GM21367 (cell line): ENCODE measurements at regions not wholly inside any gene's neighbourhood (a gene's known extent, or its start where the extent isn't known, plus 50 kb on each side); places are given as distances from the start of the nearest gene placed in this dataset.

Source experiments
- ATAC-seq: cut with Tn5 transposase; IDR thresholded peaks from one replicate; pipeline ENCODE4 v1.9.1; 2021; ENCODE audit not compliant: unreplicated experiment

DNA sequence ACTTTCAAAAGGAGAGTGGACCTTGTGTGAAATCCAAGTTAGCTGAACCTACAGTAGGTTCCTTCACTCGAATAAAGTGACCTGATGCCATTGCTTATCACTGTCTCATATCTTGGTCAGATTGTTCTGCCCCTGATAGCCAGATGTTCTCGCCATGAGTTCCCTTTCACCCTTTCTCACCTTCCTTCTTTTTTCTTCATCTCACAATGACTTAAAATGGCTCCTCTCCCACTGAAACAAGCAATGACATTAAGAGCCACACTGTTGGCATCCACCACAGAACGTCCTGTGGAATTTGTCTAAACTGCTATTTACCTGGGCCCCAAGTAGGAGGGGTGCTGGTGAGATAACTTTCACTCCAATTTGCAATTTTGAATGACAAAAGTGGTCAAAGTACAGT is 227.6 kb upstream of the PPP1R2C start:
- ATAC-seq, result no peak

DNA sequence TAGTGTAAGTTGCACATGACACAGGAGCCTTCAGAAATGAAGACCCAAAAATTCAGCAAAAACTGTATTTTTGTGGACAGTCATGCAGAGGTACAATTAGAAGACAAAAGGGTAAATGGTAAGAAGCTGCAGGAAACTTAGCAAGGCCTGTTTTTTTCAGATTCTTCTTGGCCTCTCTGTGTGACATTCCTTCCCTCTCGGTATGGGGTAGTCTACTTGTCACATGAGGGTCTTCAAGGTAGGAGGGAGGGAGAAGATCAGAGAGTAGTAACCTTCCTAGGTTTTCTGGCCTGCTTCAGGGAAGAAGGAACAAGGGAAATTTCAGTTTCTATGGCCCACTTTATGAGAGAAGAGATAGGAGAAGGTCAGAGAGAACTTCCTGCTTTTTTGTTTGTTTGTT is 230.4 kb upstream of the PPP1R2C start:
- no peak for ATAC-seq

DNA sequence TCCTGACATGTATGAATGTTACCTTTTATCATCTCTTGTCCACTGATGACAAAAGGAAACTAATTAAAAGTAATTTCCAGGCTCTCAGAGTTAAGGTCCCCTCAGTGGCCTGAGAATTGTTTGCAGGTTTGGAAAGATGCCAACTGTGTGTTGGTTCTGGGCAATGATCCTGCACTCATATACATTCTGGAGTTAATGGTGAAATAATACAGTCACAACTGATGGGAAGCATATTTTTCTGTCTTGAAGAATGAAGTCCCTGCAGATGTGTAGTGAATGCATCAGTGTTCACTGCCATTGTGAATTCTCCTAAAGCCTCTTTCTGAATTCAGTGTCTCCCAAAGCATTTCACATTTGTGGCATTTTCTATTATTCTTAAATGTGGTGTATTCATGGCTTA is 238.1 kb upstream of the PPP1R2C start:
- ATAC-seq, result no peak

DNA sequence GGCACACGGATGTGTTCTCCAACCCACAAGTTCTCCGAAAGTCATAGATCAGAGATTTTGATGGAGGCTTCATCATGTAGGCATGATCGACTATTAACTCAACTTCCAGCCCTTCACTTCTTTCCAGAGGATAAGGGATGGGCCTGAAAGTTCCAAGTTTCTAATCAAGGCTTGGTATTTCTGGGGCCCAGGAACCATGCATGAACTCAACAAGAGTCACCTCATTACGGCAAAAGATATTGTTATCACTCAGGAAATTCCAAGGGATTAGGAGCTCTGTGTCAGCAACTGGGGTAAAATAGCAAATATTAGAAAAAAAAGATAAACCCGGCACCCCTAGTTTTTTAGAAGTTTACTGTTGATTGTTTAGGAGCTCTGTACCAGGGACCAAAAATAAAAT is 240.1 kb upstream of the PPP1R2C start:
- ATAC-seq, result no peak

DNA sequence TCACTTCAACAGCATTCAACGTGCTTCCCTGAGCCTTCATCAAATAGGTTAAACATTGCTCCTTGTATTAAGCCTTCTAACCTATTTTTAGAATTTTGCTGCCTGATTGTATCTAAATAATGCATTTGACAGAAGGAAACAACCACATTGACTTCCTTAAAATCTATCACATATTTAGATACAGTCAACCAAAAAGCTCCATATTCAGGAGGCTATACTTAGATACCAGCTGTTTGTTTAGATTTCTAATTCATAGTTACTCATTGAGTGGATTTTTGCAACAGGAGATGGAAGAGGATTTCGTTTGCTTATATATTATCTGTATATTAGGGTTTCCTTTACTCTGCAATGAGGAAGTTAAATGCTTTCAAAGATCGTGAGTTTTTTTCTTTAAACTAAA is 241.1 kb upstream of the PPP1R2C start:
- ATAC-seq, result no peak

DNA sequence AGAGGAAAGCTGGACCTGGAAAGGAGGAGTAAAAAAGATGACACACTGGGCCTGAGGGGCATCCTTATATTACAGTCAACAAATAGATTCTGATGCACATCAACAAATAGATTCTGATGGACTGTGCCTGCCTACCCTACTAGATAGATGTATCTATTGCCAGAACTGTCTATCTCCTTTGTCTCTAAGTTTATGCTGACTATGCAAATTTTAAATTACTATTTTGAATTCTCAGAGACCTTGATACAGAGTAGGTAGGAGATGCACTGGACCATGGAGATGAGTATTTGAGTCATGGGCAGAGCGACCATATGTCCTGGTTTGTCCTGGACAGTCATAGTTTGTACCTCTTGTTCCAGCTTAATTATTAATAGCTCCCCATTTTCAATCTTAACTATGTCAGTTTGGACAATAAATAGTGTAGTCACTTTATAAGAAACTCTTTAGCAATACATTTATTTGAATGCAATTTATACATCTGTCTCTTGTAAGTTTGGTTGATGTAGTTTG is 247.9 kb upstream of the PPP1R2C start:
- no peak for ATAC-seq

DNA sequence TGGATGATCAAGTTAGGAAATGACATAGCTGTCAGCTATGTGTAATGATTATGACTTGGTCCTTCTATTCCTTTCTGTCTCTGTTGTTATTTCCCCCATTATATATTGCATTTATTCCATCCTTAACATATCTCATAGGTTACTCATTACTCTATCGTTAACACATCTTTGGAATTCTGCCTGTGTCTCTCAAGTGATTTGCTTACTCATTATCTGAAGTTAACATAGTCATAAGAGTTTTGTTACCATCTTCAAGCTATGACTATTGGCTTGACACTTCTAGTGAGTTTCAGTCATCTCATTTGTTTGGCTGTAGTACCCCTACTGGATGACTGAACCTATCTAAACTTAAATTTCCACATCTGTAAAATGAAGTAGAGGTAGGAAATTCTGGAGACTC is 286.1 kb upstream of the PPP1R2C start:
- no peak for ATAC-seq

DNA sequence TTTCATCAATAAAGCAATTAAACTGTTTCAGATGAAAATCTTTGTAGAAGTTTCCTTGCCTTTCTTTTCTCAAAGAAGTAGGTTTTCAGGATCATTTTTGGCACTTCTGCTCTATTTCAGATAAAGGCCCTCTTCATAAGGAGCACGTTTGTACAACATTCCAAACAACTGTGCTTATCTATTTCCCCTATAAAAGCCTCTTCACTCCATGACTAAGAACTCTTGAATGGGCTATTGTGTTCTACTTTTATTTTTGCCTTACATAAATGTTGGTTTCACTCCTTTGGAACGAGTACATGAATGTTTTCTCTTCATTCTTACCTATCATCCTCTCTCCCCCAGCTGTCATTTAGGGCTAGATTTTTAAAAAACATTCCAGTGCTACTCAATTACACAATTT is 288.0 kb upstream of the PPP1R2C start:
- no peak for ATAC-seq

DNA sequence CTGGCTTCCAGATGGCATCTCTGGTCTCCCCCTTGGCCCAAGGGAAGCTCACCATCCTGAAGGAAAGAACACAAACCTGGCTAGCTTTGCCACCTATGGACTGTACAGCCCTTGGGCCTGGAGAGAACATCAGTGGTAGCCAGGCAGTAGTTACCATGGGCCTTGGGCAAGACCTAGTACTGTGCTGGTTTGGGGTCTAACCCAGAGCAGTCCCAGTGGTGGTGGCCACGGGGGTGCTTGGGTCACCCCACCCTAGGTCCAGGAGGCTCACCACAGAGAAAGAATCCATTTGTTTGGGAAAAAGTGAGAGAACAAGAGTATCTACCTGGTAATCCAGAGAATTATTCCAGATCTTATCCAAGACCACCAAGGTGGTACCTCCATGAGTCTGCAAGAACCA is 290.7 kb upstream of the PPP1R2C start:
- no peak for ATAC-seq

DNA sequence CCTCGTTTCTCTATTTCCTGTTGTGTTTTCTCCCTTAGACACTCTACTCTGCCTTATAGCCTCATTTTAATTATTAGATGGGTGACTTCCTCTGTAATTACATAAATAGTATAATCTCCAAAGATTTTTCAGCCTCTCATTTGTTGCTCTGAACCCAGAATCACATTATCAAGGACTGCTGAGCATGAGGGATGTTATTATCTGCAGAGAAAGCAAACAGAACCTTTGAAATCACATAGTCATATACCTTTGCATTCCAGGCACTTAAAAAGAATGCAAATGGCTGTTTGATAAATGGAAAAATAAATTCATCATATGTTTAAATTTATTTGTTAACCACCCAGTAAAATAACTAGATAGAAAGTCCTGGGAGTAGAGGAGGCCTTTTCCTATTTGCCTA is 305.1 kb upstream of the PPP1R2C start:
- ATAC-seq, result no peak

DNA sequence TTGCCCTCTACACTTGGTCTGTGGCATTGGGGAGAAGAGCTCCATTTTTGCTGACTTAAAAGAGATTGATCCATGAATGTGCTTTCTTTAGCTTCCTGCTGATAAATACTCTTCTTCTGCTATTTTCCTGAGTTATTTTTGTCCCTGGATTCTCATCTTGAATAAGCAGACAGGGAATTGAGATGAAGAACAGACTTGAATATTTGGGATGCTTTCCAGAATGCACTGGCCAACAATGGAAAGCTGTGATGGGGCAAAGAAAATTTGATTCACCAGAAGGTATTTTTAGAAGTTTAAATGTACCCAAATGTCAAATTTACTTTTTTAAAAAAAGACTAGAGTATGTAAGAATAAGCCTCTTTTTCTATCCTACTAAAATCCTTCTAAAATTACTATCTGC is 309.9 kb upstream of the PPP1R2C start:
- no peak for ATAC-seq

DNA sequence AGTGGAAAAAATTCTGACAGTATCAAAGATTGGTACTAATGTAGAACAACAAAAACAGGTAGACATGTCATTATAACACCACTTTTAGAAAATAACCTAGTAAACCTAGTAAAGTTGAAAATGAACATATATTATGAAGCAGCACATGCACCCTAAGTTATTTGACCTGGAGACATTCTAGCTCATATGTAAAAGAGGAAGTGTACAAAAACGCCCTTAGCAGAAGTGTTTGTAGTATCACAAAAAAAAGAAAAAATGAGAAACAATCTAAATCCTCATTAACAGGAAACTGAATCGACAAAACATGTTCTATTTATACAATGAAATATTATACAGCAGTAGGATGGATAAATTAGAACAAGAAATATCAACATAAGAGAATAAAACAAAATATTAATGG is 318.9 kb upstream of the PPP1R2C start:
- no peak for ATAC-seq

DNA sequence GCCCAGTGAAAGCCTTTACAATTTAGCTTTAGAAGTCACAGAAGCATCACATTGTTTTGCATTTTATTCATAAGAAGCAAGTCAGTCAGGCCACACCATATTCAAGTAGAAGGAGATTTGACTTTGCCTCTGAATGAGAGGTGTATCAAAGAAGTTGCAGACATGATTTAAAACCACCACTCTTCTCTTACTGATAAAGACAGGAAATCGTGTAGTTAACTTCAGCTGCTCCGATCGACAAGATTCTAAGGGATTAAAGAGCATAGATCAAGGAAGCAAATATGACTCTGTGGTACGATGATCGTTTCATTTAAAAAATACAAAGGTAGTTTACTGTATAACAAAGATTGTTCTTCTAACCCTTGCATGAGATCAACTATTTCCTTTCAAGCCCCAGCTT is 328.0 kb upstream of the PPP1R2C start:
- ATAC-seq, result no peak

DNA sequence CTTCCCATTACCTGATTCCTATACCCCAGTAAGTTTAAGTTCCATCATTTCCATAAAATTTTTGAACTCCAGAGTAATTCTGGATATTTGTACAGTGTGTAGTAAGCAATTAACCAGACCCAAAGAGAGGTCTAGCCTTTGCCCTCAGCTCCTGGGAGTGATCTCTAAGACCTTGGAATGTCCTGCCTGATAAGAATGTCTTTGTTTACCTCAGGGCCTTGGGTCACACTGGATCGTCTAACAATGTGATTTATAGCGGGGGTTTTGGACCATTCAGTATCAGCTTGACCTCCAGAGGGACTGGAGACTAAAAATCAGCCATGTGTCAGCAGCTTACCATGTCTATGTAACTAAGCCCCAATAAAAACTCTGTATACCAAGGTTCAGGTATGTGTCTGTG is 330.9 kb upstream of the PPP1R2C start:
- ATAC-seq, result no peak

DNA sequence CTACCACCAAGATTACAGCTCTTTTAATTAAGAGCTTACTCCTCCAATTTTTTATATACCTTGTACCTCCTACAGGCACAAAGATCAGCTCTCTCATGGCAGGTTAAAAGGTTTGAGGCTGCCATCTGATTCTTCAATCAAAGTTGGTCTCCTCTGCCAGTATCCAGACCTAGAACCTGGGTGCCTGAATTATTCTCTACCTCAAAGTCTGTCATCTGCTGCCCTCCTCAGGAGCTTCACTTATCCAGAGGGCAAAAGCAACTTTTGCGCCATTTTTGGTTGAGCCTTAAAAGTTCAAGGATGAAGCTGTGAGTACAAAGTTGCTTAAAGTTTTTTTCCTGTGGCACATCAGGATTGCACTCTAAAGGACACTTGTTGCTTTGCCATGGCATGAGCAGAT is 343.7 kb upstream of the PPP1R2C start:
- no peak for ATAC-seq

DNA sequence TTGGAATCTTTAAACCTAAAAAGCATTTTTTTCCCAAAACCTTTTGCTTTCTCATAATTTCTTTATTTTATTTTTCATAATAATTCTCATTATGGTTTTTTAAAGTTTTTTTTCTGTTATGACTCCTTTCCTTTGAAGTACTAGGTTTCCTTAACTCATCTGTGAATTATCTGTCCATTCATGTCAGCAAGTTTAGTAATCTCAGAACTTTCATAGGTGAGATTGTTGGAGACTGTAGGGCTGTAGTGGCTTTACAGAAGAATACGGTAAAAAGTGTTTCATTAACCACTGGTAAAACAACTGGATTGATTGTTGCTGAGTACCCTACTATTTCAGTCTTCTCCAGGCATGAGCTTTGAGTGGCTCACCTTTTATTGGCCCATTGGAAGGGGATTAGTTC is 361.7 kb upstream of the PPP1R2C start:
- no peak for ATAC-seq

DNA sequence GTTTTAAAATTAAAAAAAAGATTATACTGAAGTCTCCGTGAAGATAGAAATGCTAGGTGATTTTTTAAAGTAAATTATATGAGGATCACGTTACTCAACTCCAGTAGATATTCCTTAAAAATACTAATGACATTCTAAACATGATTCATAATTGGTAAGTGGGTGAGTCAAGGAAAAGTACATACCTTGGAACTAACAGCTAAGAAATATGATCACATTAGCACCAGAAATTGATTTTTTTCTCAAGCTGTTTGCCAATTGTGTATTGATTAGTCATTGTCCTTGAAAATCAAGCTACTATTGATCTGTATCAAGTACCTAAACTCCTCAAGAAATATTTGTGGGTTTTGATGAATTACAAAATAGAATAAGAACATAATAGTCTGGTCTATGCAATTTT is 362.6 kb upstream of the PPP1R2C start:
- ATAC-seq, result no peak

DNA sequence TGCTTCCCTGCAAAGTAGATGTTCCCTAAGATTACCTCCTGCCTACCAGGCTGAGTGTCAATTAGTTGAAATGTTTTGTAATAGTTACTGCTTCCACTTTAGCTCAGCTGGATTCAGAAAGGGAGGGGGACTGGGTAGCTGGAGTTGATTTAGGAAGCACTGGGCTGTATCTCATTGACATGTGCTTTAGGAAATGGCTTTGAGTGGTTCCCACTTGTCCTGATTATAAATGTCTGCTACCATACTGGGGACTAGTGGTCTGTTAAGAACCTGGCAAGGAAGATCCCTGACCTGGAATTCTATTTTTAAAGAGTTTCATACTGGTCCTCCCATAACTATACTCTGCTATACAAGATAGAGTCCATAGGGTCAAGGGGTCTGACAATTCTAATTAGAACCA is 363.9 kb upstream of the PPP1R2C start:
- no peak for ATAC-seq

DNA sequence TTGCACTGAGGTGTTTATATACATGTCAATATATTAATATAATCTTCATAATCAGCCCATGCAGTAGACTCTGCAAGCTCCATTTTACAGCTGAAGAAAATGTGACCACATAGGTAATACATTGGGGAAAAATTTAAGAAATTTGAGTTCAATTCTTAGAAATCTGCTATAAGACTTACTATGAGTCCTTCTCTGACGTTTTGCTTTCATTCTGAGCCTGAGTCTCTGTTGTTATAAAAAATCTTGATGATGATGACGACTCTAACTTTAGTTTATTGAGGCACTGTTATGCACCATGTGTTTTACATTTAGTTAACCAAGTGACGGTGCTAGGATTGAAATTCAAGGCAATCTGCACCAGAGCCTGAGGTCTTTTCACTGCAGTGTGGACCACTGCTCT is 370.3 kb upstream of the PPP1R2C start:
- ATAC-seq, result no peak

DNA sequence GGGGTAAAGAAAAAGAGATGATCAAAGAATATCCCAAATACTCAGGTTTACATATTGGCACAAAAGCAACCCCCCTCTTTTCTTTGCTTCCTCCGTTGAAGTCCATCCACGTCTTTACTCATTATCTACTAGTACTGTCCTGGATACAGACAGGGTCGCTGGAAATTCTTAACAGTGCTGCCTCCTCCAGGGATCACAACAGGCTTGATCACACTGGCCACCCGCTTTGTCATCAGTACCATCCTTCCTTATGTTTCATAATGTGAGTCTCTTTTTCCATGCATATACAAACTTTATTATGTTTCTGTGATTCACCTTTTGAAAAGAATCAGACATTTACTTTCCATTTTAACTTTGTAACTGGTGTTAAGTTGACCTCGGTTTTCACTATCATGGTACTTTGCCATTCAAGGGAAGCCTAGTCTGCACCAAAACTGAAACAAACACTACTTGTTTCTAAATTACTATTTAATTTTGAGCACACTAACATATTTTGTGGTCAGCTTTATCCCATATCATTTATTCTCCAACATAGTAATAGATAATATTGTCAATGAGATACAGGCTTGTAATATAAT is 387.5 kb upstream of the PPP1R2C start:
- no peak for ATAC-seq

DNA sequence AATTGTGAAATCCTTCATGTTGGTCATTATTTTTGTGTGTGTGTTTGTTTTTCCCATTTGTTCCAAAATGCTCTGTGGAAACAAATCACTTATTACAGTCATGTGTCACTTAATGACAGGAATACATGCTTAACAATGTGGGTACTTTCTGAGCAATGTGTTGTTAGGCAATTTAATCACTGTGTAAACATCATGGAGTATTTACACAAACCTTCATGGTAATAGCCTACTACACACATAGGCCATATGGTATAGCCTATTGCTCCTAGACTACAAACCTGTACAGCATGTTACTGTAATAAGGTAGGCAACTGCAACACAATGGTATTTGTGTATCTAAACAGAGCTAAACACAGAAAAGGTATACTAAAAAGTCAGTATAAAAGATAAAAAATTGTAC is 388.9 kb upstream of the PPP1R2C start:
- ATAC-seq, result no peak

DNA sequence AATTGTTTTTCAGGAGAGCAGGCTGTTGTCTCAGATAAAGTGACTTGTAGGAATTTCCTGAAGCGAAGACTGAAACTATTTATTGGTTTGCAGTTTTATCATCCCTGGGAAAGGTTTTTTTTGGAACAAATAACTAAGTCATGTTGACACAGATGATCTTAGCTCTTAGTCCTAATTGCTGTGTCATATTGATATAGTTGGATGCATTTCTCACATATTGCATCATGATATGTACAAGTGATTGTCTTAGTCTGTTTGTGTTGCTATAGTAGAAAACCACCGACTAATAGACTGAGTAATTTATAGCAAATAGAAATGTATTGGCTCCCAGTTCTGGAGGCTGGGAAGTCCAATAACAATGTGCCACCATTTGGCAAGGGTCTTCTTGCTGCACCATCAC is 397.5 kb upstream of the PPP1R2C start:
- ATAC-seq, result no peak

DNA sequence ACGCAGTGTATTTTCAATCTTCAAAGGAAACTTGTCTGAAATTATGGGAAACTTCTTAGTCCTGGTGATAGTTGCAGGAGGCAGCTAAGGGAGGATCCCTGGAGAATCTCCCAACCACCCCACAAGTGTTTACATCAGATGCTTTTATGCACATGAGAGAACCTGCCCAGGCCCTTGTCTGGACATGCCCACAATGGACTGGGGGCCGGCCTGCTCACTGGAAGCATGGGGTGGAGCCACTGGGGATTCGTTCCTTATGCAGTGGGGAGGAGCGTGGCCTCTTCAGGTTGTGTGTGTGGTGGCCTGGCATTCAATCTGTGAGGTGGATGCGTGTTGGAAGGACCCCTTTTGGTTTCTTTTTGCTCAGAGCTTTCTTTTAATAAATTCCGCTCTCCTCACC is 398.7 kb upstream of the PPP1R2C start:
- ATAC-seq, result no peak

DNA sequence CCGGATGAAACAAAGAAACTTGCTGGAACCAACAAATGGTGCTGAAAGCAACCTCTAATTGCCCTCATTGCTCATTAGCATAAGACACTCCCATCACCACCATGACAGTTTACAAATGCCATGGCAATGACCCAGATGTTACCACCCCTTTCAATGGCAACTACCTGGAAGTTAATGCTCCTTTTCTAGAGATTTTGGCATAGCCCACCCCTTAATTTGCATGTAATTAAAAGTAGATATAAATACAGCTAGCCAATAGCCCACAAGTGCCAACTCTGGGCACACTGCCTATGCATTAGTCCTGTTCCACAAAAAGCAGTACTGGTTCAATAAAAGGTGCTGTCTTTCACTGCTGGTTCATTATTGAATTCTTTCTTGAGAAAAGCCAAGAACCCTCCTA is 410.3 kb upstream of the PPP1R2C start:
- ATAC-seq, result no peak
